Coronary artery (tissue), 2 donors: ENCODE measurements at regions not wholly inside any gene's neighbourhood (a gene's known extent, or its start where the extent isn't known, plus 50 kb on each side); places are given as distances from the start of the nearest gene placed in this dataset.
A peak's percentile ranks its signal among the peaks of the same experiment; 100 is the strongest.

Experiments
- DNase-seq: peaks from one replicate; pipeline ENCODE4 v3.0.0-alpha.2; 2017; ENCODE audit warnings: low spot score
- H3K27ac ChIP-seq, 2 donors: fragments of 200-600 bp; sonication (generic); one replicate each; pipeline ENCODE4 v1.5.1; 2016 to 2019
- H3K4me3 ChIP-seq: fragments of 200-600 bp; sonication (generic); 2 replicates; pipeline ENCODE4 v1.5.1; 2016; ENCODE audit warnings: mild to moderate bottlenecking, moderate library complexity
- CTCF ChIP-seq: fragments of 200-600 bp; sonication (generic); IDR thresholded peaks from one replicate; pipeline ENCODE4 v1.5.1; 2019; ENCODE audit warnings: antibody characterized with exemption

DNA sequence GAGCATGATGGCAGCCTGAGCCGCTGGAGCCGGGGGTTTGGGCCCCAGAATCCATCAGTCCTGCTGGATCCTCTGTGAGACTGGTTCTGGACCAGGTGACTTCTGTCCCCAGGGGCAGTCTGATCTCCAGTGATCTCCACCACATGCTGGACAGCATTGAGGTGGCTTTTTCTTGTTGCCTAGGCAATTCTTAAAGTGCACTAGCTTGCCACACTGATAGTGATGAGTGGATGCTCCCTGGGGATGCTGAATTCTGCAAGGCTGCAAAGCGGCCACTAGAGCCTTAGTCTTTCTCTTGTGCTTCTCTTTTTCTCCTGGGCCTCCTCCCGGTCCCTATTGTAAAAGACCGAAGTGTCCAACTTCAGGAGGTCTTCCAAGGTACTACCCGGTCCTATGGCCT lies 70.4 kb upstream of the ATP11B start:
- H3K4me3 ChIP-seq, result no peak overlapping the region
- no peak for TF ChIP-seq CTCF
- no peak overlapping the region for H3K27ac ChIP-seq
- DNase-seq, result no peak

- no peak for TF ChIP-seq CTCF
- no peak overlapping the region for H3K4me3 ChIP-seq
- no peak for DNase-seq
- no peak overlapping the region for H3K27ac ChIP-seq
Observed at GRCh38 chr3:182723596-182723995, 69.7 kb upstream of the ATP11B start.

DNA sequence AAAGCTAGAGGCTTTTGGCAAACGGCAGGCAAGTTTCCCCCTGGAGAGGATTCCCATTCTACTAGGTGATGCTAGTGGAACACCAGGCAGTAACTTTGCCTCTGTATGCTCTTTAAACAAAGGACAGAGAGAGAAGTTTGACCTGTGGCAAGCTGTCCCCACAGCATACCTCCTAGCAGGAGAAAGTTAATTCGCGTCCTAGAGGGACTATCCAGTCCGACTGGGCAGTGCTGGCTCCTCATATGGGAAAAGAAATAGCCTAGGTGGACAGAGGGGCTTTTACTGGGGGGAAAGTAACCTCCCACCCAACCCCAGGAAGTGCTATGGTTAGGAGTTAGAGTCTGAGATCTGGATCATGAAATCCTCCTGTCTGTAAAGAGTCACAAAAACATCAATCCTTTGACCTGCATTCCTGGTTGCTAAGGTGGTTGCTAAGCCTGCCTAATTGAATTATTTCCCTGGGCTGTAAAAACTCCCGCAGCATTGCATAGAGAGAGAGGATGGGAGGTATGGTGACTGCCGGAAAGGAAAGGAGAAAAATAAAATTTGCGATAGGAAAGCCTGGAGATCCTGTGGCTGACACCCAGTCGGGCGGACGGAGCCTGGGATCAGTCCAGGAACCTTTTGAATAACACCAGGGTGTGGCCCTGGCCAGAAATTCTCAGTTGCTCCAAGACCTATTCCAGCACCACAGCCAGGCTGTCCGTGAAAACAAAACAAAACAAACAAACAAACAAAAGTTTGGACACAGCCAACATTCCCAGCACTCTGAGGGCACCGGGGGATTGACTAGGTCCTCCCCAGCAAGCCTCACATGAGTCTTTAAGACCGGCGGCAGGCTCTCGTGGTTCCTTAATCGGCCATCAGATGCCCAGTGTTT lies 67.7 kb upstream of the ATP11B start:
- Histone ChIP-seq H3K4me3 (peak overlapping the region; percentile 17), H3K27ac (no peak overlapping the region)
- no peak for DNase-seq
- no peak for TF ChIP-seq CTCF

DNA sequence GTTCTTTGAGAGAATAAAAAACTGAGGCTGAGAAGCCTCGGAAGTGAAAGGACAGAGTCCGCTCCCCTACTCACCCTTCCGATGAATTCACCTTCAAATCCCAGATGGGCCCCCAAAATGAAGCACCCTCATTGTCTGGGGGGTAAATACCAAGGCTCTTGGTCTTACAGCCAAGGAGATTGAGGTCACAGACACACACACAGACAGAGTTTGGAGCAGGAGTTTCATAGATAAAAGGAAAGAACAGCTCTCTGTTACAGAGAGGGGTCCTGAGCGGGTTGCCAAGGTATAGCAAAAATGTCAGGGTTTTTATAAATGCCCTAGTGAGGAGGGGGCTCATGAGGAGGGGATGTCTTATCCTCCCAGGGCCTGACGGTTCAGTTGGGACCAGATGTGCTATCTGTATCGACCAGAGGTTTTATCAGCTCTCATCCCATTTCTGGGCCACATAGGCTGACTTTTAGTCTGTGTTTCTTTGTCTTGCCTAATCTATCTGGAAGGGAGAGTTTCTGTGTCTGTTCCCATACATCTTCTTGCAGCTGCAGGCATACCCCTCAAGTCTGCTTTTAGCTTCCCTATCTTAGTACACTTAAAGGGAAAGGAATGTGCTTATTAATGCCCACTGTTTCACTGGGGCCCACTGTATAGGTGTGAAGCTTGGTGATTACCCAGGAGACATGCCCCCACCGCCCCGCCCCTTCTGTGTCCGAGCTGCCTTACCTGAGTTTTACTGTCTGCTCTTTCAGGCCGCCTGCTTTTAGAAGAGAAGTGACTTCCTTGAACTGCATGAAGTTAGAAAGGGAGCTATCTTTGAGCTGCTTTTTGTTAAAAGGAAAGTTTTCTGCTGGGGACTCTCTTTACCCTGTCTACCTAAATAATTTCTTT lies 66.8 kb upstream of the ATP11B start:
- Histone ChIP-seq H3K27ac (no peak overlapping the region), H3K4me3 (peak overlapping the region; percentile 17)
- DNase-seq, result no peak
- TF ChIP-seq CTCF, result no peak

- no peak for DNase-seq
- no peak for TF ChIP-seq CTCF
- Histone ChIP-seq H3K27ac (no peak overlapping the region), H3K4me3 (no peak overlapping the region)
Observed at GRCh38 chr3:182728238-182728637, 65.1 kb upstream of the ATP11B start.

- no peak overlapping the region for H3K27ac ChIP-seq
- no peak overlapping the region for H3K4me3 ChIP-seq
- no peak for DNase-seq
- TF ChIP-seq CTCF, result no peak
Observed at GRCh38 chr3:182729903-182730674, 63.2 kb upstream of the ATP11B start.
